SU-DHL-6 (cell line): ENCODE measurements at regions not wholly inside any gene's neighbourhood (a gene's known extent, or its start where the extent isn't known, plus 50 kb on each side); places are given as distances from the start of the nearest gene placed in this dataset.

Experiments
- H2AFZ ChIP-seq: fragments of 200-600 bp; sonication (generic); 2 replicates; pipeline ENCODE4 v1.6.1; 2014; ENCODE audit warnings: low read depth, mild to moderate bottlenecking, moderate library complexity, mixed read lengths, antibody characterized with exemption, low read length; ENCODE audit not compliant: severe bottlenecking
- H3F3A ChIP-seq: fragments of 200-600 bp; shearing (Covaris generic); 2 replicates; pipeline ENCODE4 v1.6.0; 2016; ENCODE audit warnings: antibody characterized with exemption, mild to moderate bottlenecking; ENCODE audit not compliant: insufficient read depth
- H3K27ac ChIP-seq: fragments of 200-600 bp; sonication (generic); 2 replicates; pipeline ENCODE4 v1.5.1; 2016; ENCODE audit warnings: low read depth, mild to moderate bottlenecking, low read length, moderate library complexity, mixed read lengths
- H3K27me3 ChIP-seq: fragments of 200-600 bp; sonication (generic), shearing (Covaris generic); 2 replicates; pipeline ENCODE4 v1.6.0; 2014; ENCODE audit warnings: mild to moderate bottlenecking, low read length
- H3K36me3 ChIP-seq: fragments of 200-600 bp; sonication (generic); 2 replicates; pipeline ENCODE4 v1.6.1; 2014; ENCODE audit warnings: mild to moderate bottlenecking, low read length, mixed read lengths
- H3K4me2 ChIP-seq: fragments of 300-600, 200-600 bp; shearing (Covaris generic), sonication (generic); 2 replicates; pipeline ENCODE4 v1.6.0; 2014; ENCODE audit warnings: low read length, low read depth, mild to moderate bottlenecking; ENCODE audit not compliant: poor library complexity, severe bottlenecking
- H3K4me3 ChIP-seq: fragments of 200-600 bp; sonication (generic); 2 replicates; pipeline ENCODE4 v1.5.1; 2014; ENCODE audit warnings: antibody characterized with exemption, low read length, mild to moderate bottlenecking, mixed read lengths; ENCODE audit not compliant: insufficient read depth, poor library complexity, severe bottlenecking
- H3K79me2 ChIP-seq: fragments of 200-600 bp; sonication (generic); 2 replicates; pipeline ENCODE4 v1.6.1; 2014; ENCODE audit warnings: mild to moderate bottlenecking, low read length, moderate library complexity; ENCODE audit not compliant: insufficient read depth
- H3K9ac ChIP-seq: fragments of 200-600 bp; sonication (generic); 2 replicates; pipeline ENCODE4 v1.7.0; 2014; ENCODE audit warnings: mild to moderate bottlenecking, low read length
- H3K9me2 ChIP-seq: fragments of 200-600 bp; sonication (generic); replicated peaks from 2 replicates; pipeline ENCODE4 v1.6.1; 2014; ENCODE audit warnings: low read length; ENCODE audit not compliant: insufficient read depth
- H3K9me3 ChIP-seq: fragments of 200-600 bp; sonication (generic); 2 replicates; pipeline ENCODE4 v1.6.1; 2014; ENCODE audit warnings: low read length, mixed read lengths; ENCODE audit not compliant: insufficient read depth
- H4K20me1 ChIP-seq: fragments of 200-600 bp; sonication (generic); 2 replicates; pipeline ENCODE4 v1.6.1; 2014; ENCODE audit warnings: low read depth, mild to moderate bottlenecking, antibody characterized with exemption, low read length, moderate library complexity, mixed read lengths
- CTCF ChIP-seq: fragments of 200-600 bp; sonication (generic); IDR thresholded peaks from one replicate; pipeline ENCODE4 v1.5.1; 2017; ENCODE audit warnings: antibody characterized with exemption, mild to moderate bottlenecking, low read length, moderate library complexity; ENCODE audit not compliant: insufficient read depth, poor library complexity, severe bottlenecking
- EZH2phosphoT487 ChIP-seq: fragments of 200-600 bp; sonication (generic), shearing (Covaris generic); conservative IDR thresholded peaks from 2 replicates; pipeline ENCODE4 v1.6.1; 2018; ENCODE audit warnings: mild to moderate bottlenecking, antibody characterized with exemption, low read length, moderate library complexity, mixed read lengths

DNA sequence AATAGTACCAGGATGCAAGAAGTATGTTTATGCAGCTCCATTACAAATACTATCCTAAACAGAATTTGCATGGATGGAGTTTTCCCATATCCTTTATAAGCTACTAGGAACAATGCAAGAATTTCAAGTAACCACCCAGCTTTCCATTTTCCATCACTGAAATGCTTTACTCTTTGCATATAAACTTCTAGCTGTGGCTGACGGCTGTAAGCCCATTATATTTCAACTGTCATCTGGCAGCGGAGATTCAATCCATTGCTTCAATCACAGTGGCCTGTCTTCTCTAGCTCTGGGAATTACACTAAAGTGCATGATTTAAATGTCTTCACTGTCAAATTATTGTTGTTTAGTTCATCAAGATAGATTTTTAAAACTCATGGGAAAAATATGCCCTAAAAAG, 64.2 kb upstream of the PAM start:
- no peak overlapping the region for H3K27ac ChIP-seq
- H3K9me3 ChIP-seq: no peaks in the 10 kb centered on the region
- H3F3A ChIP-seq: no peaks in the 10 kb centered on the region
- H3K27me3 ChIP-seq: no peaks in the 10 kb centered on the region
- no peaks in the 10 kb centered on the region for H3K9me2 ChIP-seq
- TF ChIP-seq EZH2phosphoT487: no peak
- TF ChIP-seq CTCF: no peak
- H4K20me1 ChIP-seq: no peaks in the 10 kb centered on the region
- no peaks in the 10 kb centered on the region for H3K36me3 ChIP-seq
- H3K9ac ChIP-seq: no peak overlapping the region
- no peak overlapping the region for H2AFZ ChIP-seq
- H3K79me2 ChIP-seq: no peaks in the 10 kb centered on the region
- H3K4me3 ChIP-seq: no peak overlapping the region
- H3K4me2 ChIP-seq: no peak overlapping the region

GRCh38 chr5:102691434-102691833, 63.7 kb upstream of the PAM start:
- H4K20me1 ChIP-seq: no peaks in the 10 kb centered on the region
- no peak overlapping the region for H3K4me2 ChIP-seq
- no peak overlapping the region for H2AFZ ChIP-seq
- H3K9me3 ChIP-seq: no peaks in the 10 kb centered on the region
- no peak overlapping the region for H3K4me3 ChIP-seq
- no peaks in the 10 kb centered on the region for H3K79me2 ChIP-seq
- no peak overlapping the region for H3K27ac ChIP-seq
- H3K27me3 ChIP-seq: no peaks in the 10 kb centered on the region
- no peak for TF ChIP-seq EZH2phosphoT487
- no peak for TF ChIP-seq CTCF
- H3K9ac ChIP-seq: no peak overlapping the region
- H3K9me2 ChIP-seq: no peaks in the 10 kb centered on the region
- no peaks in the 10 kb centered on the region for H3F3A ChIP-seq
- no peaks in the 10 kb centered on the region for H3K36me3 ChIP-seq

DNA sequence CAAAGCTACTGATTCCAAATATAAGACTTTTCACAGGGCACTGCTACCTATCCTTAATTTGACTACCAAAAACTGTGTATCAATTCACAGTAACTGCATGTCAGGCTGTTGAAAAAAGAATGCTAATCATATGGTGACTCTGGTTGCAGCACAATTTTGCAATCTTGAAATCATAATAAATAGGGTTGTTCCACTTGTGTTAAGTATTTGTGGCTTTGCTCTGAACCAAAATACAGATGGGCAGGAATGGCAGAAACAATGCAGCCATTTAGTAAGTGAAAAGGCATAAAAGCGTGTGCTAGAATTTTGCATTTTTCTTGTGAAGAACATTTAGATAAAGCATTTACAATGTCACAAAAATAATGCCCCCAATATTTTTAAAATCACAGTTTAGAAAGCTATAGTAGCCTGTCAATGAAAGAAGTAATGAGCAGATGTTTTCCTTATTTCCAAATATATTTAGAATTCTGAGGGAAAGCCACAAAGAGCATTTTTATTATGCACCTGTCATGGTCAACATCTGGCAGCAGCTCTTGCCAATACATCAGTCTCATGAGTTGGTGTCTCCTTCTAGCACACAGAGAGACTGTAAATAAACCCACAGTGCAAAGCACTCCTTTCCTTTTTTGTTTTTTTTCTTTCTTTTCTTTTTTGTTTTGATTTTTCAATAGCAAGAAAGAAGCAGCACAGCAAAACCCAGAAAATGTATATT, 54.8 kb upstream of the PAM start:
- H4K20me1 ChIP-seq: no peaks in the 10 kb centered on the region
- no peaks in the 10 kb centered on the region for H3K9me2 ChIP-seq
- no peaks in the 10 kb centered on the region for H3K9me3 ChIP-seq
- no peak overlapping the region for H3K4me2 ChIP-seq
- H3K79me2 ChIP-seq: no peaks in the 10 kb centered on the region
- H3K27ac ChIP-seq: no peak overlapping the region
- no peaks in the 10 kb centered on the region for H3F3A ChIP-seq
- no peak overlapping the region for H3K9ac ChIP-seq
- H3K4me3 ChIP-seq: no peak overlapping the region
- no peak overlapping the region for H2AFZ ChIP-seq
- no peaks in the 10 kb centered on the region for H3K36me3 ChIP-seq
- H3K27me3 ChIP-seq: no peaks in the 10 kb centered on the region
- TF ChIP-seq CTCF (no peak), EZH2phosphoT487 (no peak)
